ENCODE measurements at regions not wholly inside any gene's neighbourhood (a gene's known extent, or its start where the extent isn't known, plus 50 kb on each side); places are given as distances from the start of the nearest gene placed in this dataset.

DNA sequence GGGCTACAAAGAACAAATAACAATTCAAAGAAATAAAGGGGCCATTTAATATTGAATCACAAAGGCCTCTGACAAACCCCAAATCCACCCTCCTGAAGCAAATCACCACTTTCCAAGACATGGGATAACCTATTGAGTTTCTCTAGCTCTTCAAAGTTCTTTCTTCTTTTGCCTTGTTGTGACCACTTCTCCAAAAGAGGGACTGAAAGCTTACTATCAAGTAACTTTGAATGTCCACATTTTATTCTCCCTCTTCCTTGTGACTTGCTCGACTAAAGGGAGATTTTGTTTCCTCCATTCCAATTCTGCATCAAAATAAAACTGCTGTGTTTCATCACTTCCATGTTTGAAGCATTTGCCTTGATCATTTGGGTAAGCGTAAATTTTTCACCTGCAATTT, 166.6 kb upstream of the SLC7A11 start:
- TF ChIP-seq CTCF (IDR thresholded peaks at IDR 0.05; ENCODE audit: partially characterized antibody, unreplicated experiment): no peak
- no peaks in the 10 kb centered on the region for H3K27me3 Mint-ChIP-seq (ENCODE audit: unreplicated experiment)
- H3K4me1 Mint-ChIP-seq (ENCODE audit: low read depth, unreplicated experiment): peaks cover 13% of the 10 kb centered on the region
- H3K4me3 Mint-ChIP-seq (ENCODE audit: unreplicated experiment): no peak overlapping the region
- H3K9me3 Mint-ChIP-seq (ENCODE audit: unreplicated experiment): peaks cover 4% of the 10 kb centered on the region
- DNase-seq: no peak
- H3K27ac Mint-ChIP-seq (ENCODE audit: unreplicated experiment): no peak overlapping the region
- no peaks in the 10 kb centered on the region for H3K36me3 Mint-ChIP-seq (ENCODE audit: unreplicated experiment)

DNA sequence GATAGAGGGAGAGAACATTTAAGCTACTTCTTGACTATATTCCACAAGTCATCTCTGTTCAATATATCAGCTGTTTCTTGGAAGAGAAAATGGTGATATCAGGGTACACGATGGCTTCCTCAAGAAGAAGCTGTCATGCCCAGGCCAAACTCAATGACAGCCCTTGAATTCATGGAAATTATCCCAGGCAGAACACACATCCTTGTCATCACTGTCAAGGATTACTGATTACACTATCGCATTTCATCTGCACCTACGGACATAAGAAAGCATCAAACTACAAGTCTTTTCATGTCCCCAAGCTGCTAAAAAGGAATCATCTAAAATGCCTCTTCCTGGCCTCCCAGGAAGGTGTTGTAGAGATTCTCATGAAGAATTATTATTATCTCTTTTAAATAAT, 165.2 kb upstream of the SLC7A11 start:
- Mint-ChIP-seq H3K36me3 (ENCODE audit: unreplicated experiment) (no peaks in the 10 kb centered on the region), H3K4me1 (ENCODE audit: low read depth, unreplicated experiment) (peaks cover 13% of the 10 kb centered on the region), H3K27me3 (ENCODE audit: unreplicated experiment) (no peaks in the 10 kb centered on the region), H3K27ac (ENCODE audit: unreplicated experiment) (no peak overlapping the region), H3K9me3 (ENCODE audit: unreplicated experiment) (peaks cover 4% of the 10 kb centered on the region), H3K4me3 (ENCODE audit: unreplicated experiment) (no peak overlapping the region)
- DNase-seq: no peak
- TF ChIP-seq CTCF (IDR thresholded peaks at IDR 0.05; ENCODE audit: partially characterized antibody, unreplicated experiment): no peak

DNA sequence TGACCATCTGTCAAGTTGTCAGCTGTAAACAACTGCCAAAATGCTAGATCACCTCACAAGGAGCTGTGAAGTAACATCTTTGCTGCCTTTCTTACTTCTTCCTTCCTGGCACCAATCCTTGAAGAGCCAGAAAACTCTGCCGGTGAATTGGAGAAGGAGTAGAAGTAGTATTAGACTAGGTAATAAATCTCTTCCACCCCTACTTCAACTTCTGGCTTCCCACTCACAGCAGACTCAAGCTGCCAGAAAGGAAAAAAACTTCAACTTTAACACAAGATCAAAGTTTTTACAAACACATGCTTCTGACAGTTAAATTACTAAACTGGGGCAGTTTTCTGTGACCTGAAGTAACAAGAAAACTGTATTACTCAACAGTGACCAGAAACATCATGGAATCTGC, 164.7 kb upstream of the SLC7A11 start:
- no peak overlapping the region for H3K4me3 Mint-ChIP-seq (ENCODE audit: unreplicated experiment)
- H3K4me1 Mint-ChIP-seq (ENCODE audit: low read depth, unreplicated experiment): peaks cover 13% of the 10 kb centered on the region
- DNase-seq: no peak
- H3K9me3 Mint-ChIP-seq (ENCODE audit: unreplicated experiment): peaks cover 5% of the 10 kb centered on the region
- no peaks in the 10 kb centered on the region for H3K36me3 Mint-ChIP-seq (ENCODE audit: unreplicated experiment)
- TF ChIP-seq CTCF (IDR thresholded peaks at IDR 0.05; ENCODE audit: partially characterized antibody, unreplicated experiment): no peak
- H3K27me3 Mint-ChIP-seq (ENCODE audit: unreplicated experiment): no peaks in the 10 kb centered on the region
- H3K27ac Mint-ChIP-seq (ENCODE audit: unreplicated experiment): no peak overlapping the region

GRCh38 chr4:138405934-138406567, 163.9 kb upstream of the SLC7A11 start:
- no peak for TF ChIP-seq CTCF (IDR thresholded peaks at IDR 0.05; ENCODE audit: partially characterized antibody, unreplicated experiment)
- Mint-ChIP-seq H3K4me1 (ENCODE audit: low read depth, unreplicated experiment) (peaks cover 13% of the 10 kb centered on the region), H3K27ac (ENCODE audit: unreplicated experiment) (no peak overlapping the region), H3K27me3 (ENCODE audit: unreplicated experiment) (no peaks in the 10 kb centered on the region), H3K9me3 (ENCODE audit: unreplicated experiment) (peaks cover 5% of the 10 kb centered on the region), H3K36me3 (ENCODE audit: unreplicated experiment) (no peaks in the 10 kb centered on the region), H3K4me3 (ENCODE audit: unreplicated experiment) (no peak overlapping the region)
- no peak for DNase-seq

DNA sequence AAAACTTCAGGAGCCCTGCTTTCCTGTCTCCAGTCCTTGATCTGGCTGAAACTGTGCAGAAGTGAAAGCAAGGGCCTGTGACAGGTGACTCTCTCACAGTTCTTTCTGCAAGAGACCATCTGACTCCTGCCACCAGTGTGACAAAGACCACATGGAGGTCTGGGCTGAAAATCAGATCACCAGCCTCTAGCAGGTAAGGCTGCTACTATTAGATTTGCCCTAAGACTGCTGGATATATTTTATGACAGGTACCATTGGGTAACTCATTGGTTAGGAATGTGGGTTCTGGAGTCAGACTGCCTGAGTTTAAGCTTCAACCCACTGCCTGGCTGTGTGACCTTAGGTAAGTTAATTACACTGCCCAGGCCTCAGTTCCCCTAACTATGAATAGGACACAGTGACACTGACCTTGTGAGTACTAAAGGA, 163.3 kb upstream of the SLC7A11 start:
- Mint-ChIP-seq H3K36me3 (ENCODE audit: unreplicated experiment) (no peaks in the 10 kb centered on the region), H3K4me3 (ENCODE audit: unreplicated experiment) (no peak overlapping the region), H3K27ac (ENCODE audit: unreplicated experiment) (no peak overlapping the region), H3K9me3 (ENCODE audit: unreplicated experiment) (peaks cover 5% of the 10 kb centered on the region), H3K4me1 (ENCODE audit: low read depth, unreplicated experiment) (peaks cover 13% of the 10 kb centered on the region), H3K27me3 (ENCODE audit: unreplicated experiment) (no peaks in the 10 kb centered on the region)
- no peak for DNase-seq
- TF ChIP-seq CTCF (IDR thresholded peaks at IDR 0.05; ENCODE audit: partially characterized antibody, unreplicated experiment): no peak
